Transverse colon (tissue), 4 donors: ENCODE measurements at regions not wholly inside any gene's neighbourhood (a gene's known extent, or its start where the extent isn't known, plus 50 kb on each side); places are given as distances from the start of the nearest gene placed in this dataset.

ENCODE experiments used
- DNase-seq: peaks from one replicate; pipeline ENCODE4 v3.0.0-alpha.2; 2019
- H3K27ac ChIP-seq, 4 donors: fragments of 200-600 bp; sonication (generic); 2 replicates each; pipeline ENCODE4 v1.5.1; 2016 to 2018; ENCODE audit warnings: inconsistent platforms in 4 of 4
- H3K27me3 ChIP-seq: fragments of 200-600 bp; sonication (generic); 2 replicates; pipeline ENCODE4 v1.5.1; 2017; ENCODE audit warnings: inconsistent platforms
- H3K36me3 ChIP-seq, 4 donors: fragments of 200-600 bp; sonication (generic); 2 replicates each; pipeline ENCODE4 v1.5.1; 2017 to 2019; ENCODE audit warnings: inconsistent platforms in 4 of 4
- H3K4me1 ChIP-seq, 4 donors: fragments of 200-600 bp; sonication (generic); 2 replicates each; pipeline ENCODE4 v1.5.1; 2017 to 2020; ENCODE audit warnings: inconsistent platforms in 4 of 4
- H3K4me3 ChIP-seq, 4 donors: fragments of 200-600 bp; sonication (generic); 1 replicate in 1 of 4; 2 replicates in 3 of 4; pipeline versions ENCODE4 v1.5.1 to v1.6.1; 2017 to 2019; ENCODE audit warnings: inconsistent platforms in 4 of 4
- H3K9me3 ChIP-seq, 2 donors: fragments of 200-600 bp; sonication (generic); 2 replicates each; pipeline ENCODE4 v1.5.1; 2017 to 2019; ENCODE audit warnings: inconsistent platforms in 2 of 2
- EP300 ChIP-seq: sonication (generic); formaldehyde crosslinking; IDR thresholded peaks from one replicate; pipeline ENCODE4 v1.6.1; 2017; ENCODE audit warnings: antibody characterized with exemption, low read depth
- POLR2A ChIP-seq: fragments of 450-650 bp; IDR thresholded peaks from one replicate; pipeline ENCODE4 v1.6.1; 2016; ENCODE audit warnings: antibody characterized with exemption, mild to moderate bottlenecking, moderate library complexity
- POLR2AphosphoS5 ChIP-seq, 3 donors: sonication (generic); formaldehyde crosslinking; IDR thresholded peaks; one replicate each; pipeline ENCODE4 v1.6.1; 2016; ENCODE audit warnings: antibody characterized with exemption in 3 of 3
- WGBS, 2 donors: methylation state at CpG; one replicate each; pipeline ENCODE4 v1.1.5; 2018; ENCODE audit warnings: low coverage in 1 of 2; 5-methylcytosine and 5-hydroxymethylcytosine counted together
- in situ Hi-C, 4 donors: fragments of 200-750 bp; cut with MboI; loops; one replicate each; pipeline versions ENCODE4 v1.15.0 to v1.15.1; 2017; ENCODE audit warnings: low sequenced_read_pairs in 3 of 4, low pct_ligation_motif_present in 1 of 4, low pct_unique_long_range_greater_than_20kb in 1 of 4
- intact Hi-C: fragments of 100-400 bp; cut with DNase I; formaldehyde crosslinking; loops from one replicate; pipeline ENCODE4 v1.15.1; 2023; ENCODE audit warnings: low total_unique reads
- TF ChIP-seq, protein P1 (sequence below), 5 experiments: fragments of 200-600 bp in 3 of 5; fragments of 450-650 bp in 2 of 5; sonication (generic) in 3 of 5; IDR thresholded peaks; 1 replicate in 2 of 5; 2 replicates in 3 of 5; pipeline ENCODE4 v1.5.1; 2016 to 2017; ENCODE audit warnings: antibody characterized with exemption in 5 of 5, inconsistent platforms in 3 of 5, mild to moderate bottlenecking in 2 of 5, moderate library complexity in 1 of 5

DNA sequence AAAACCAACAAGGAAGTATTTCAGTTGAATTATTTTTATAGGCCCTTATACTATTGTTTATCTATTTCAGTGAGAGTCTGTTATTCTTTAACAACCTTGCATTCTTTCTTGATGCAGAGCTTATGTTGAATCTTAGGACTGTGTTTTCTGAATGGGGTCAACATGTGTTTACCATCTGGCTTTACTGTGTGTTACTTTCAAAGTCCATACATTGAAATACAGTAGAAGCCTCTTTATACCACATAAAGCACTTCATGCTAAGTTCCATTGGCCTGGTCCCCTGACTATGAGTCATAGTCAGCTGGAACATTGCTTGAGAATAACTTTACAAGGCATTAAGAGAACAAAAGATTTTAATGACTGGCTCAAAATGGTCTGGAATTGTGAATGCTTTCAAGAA is 152.6 kb downstream of the GASK1B start:
- peak; percentile 18 for DNase-seq
- H3K4me1 ChIP-seq, result peaks cover 4 to 21% (median 13%) of the 10 kb centered on the region in 4 donors
- H3K9me3 ChIP-seq, result no peaks in the 10 kb centered on the region
- no peaks in the 10 kb centered on the region for H3K27me3 ChIP-seq
- no peaks in the 10 kb centered on the region for H3K36me3 ChIP-seq
- TF ChIP-seq, protein P1, sequence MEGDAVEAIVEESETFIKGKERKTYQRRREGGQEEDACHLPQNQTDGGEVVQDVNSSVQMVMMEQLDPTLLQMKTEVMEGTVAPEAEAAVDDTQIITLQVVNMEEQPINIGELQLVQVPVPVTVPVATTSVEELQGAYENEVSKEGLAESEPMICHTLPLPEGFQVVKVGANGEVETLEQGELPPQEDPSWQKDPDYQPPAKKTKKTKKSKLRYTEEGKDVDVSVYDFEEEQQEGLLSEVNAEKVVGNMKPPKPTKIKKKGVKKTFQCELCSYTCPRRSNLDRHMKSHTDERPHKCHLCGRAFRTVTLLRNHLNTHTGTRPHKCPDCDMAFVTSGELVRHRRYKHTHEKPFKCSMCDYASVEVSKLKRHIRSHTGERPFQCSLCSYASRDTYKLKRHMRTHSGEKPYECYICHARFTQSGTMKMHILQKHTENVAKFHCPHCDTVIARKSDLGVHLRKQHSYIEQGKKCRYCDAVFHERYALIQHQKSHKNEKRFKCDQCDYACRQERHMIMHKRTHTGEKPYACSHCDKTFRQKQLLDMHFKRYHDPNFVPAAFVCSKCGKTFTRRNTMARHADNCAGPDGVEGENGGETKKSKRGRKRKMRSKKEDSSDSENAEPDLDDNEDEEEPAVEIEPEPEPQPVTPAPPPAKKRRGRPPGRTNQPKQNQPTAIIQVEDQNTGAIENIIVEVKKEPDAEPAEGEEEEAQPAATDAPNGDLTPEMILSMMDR (IDR thresholded peaks at IDR 0.05), result no peak
- TF ChIP-seq POLR2A (no peak), EP300 (peak; percentile 26), POLR2AphosphoS5 (IDR thresholded peaks at IDR 0.05) (peak in 2 of 3 donors; percentile 66 to 73)
- intact Hi-C loops, result no loop called here
- no peak overlapping the region for H3K4me3 ChIP-seq
- in situ Hi-C loops, result loop anchor here in 1 of 4 donors (25.0 kb wide), 1 partner anchor 617 kb away; no protein-coding TSS in a partner anchor
- peak overlapping the region; percentile 36 to 66 (median 64) for H3K27ac ChIP-seq

DNA sequence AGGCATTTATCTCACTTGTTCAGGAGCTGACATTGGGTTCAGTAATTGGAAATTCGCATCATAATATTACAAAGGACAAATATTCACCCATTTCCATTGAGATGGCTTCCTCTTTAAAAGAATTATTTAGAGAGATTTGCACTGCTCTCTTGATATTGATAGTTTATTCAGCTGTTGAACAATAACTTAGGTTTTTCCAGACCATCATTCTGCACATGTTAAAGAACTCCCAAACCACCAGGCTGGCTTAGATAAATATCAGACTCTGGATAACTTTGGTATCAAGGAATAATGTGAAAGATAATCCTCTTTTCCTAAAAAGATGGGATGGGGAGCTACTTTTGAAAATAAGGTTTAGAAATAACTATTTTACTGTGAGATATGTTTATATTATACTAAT is 154.0 kb downstream of the GASK1B start:
- H3K27ac ChIP-seq, result peak overlapping the region in 1 of 4 donors; percentile 4
- in situ Hi-C loops, result loop anchor here in 2 of 4 donors (10.0 to 25.0 kb wide), 2 partner anchors 146 to 618 kb away; no protein-coding TSS in a partner anchor
- TF ChIP-seq, protein P1 (IDR thresholded peaks at IDR 0.05), result no peak

DNA sequence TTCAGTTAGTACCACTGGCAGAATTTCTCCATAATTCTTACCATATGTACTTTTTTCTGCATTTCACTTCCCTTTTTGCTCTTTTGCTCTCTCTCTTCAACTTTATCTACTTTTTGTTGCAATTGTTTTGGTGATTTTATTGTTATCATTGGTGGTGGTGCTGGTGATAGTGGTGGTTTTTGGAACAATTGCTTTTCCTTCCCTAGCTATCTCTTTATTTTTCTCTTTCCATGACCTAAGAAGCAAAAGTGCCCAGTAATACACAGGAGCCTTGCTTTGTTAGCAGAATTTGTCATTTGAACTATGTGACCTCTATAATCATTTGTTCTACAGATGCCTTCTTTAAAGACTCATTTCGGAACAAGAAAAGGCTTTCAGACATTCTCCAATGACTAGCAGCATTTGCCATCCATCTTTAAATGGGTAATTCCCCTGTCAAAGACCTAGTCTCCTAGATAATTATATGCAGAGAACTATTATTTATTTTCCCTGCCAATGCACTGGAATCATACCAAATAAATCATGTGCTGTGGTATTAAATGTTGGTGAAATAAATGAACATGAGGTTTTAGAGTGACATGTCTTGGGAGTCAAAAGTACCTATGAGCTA is 154.5 kb downstream of the GASK1B start:
- H3K4me3 ChIP-seq, result no peak overlapping the region
- 78 to 84% methylated on average over 1 of the region's 1 CpG for WGBS, 2 donors
- intact Hi-C loops (no loop called here), in situ Hi-C loops (loop anchor here in 2 of 4 donors (10.0 to 25.0 kb wide), 2 partner anchors 146 to 619 kb away; no protein-coding TSS in a partner anchor)
- peak overlapping the region in 1 of 4 donors; percentile 4 for H3K27ac ChIP-seq
- DNase-seq, result no peak
- H3K36me3 ChIP-seq, result no peaks in the 10 kb centered on the region
- H3K4me1 ChIP-seq, result peaks cover 4 to 21% (median 13%) of the 10 kb centered on the region in 4 donors
- no peaks in the 10 kb centered on the region for H3K9me3 ChIP-seq
- TF ChIP-seq POLR2A (no peak), EP300 (no peak), POLR2AphosphoS5 (IDR thresholded peaks at IDR 0.05) (no peak)
- TF ChIP-seq, protein P1 (IDR thresholded peaks at IDR 0.05), result no peak
- H3K27me3 ChIP-seq, result no peaks in the 10 kb centered on the region

More for the DNA sequence above, 154.0 kb downstream of the GASK1B start:
- Histone ChIP-seq H3K27me3 (no peaks in the 10 kb centered on the region), H3K4me3 (no peak overlapping the region), H3K4me1 (peaks cover 4 to 21% (median 13%) of the 10 kb centered on the region in 4 donors), H3K36me3 (no peaks in the 10 kb centered on the region), H3K9me3 (no peaks in the 10 kb centered on the region)
- DNase-seq, result no peak
- WGBS, 2 donors, result 80 to 100% methylated on average over 1 of the region's 1 CpG
- intact Hi-C loops, result no loop called here

DNA sequence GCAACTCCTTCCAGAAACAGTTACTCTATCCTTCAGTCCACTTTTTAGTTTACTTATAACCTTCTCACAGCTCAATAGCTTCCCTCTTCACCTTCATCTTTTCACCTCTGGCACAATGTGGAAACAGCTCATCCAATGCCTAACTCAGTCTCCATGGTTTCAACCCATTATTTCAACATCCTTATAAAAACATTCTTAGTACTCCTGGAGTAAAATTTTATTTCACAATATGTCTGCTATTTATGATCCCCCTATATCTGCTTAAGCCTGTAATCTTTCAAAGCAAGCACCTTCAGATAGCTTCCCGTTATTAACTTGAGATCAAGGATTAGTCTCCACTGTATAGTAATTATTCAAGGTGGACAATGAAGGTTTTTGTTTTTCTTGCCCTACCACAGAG is 156.3 kb downstream of the GASK1B start:
- Histone ChIP-seq H3K4me1 (peaks cover 4 to 21% (median 13%) of the 10 kb centered on the region in 4 donors), H3K9me3 (no peaks in the 10 kb centered on the region), H3K36me3 (no peaks in the 10 kb centered on the region), H3K27ac (no peak overlapping the region), H3K4me3 (no peak overlapping the region), H3K27me3 (no peaks in the 10 kb centered on the region)
- 75 to 83% methylated on average over 1 of the region's 1 CpG for WGBS, 2 donors
- TF ChIP-seq, protein P1 (IDR thresholded peaks at IDR 0.05), result no peak
- TF ChIP-seq POLR2A, result no peak
- TF ChIP-seq EP300, result no peak
- no peak for TF ChIP-seq POLR2AphosphoS5 (IDR thresholded peaks at IDR 0.05)
- no peak for DNase-seq
- in situ Hi-C loops (loop anchor here in 2 of 4 donors (10.0 to 25.0 kb wide), 2 partner anchors 148 to 621 kb away; no protein-coding TSS in a partner anchor), intact Hi-C loops (no loop called here)
